Tibial nerve (tissue), 3 donors: ENCODE measurements at regions not wholly inside any gene's neighbourhood (a gene's known extent, or its start where the extent isn't known, plus 50 kb on each side); places are given as distances from the start of the nearest gene placed in this dataset.

Experiments used
- POLR2A ChIP-seq, 2 donors: fragments of 450-650 bp; IDR thresholded peaks; one replicate each; pipeline ENCODE4 v1.6.1; 2017; ENCODE audit warnings: antibody characterized with exemption in 2 of 2, mild to moderate bottlenecking in 2 of 2, moderate library complexity in 2 of 2
- TF ChIP-seq, protein P1 (sequence below), 5 experiments: fragments of 200-600 bp in 3 of 5; fragments of 450-650 bp in 2 of 5; sonication (generic) in 3 of 5; IDR thresholded peaks; one replicate each; pipeline ENCODE4 v1.5.1; 2016 to 2019; ENCODE audit warnings: antibody characterized with exemption in 5 of 5, mild to moderate bottlenecking in 3 of 5, moderate library complexity in 2 of 5

DNA sequence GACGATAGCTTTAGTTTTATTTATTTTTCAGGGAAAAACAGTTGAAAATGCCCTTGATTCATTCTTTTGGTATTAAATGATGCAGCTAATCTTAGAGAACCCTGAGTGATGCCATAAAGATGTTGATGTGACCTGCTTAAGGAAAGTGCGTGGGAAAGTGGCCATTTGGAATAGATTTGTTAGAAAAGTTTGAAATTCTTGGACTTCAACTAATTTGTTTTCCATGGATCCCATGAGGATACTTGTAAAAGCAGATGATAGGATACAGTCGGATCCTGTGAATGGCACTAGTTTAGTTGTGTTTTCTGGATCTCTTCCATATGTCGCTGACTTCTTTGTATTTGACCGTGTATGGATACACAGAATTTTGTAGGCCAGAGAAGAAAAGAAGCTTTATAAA, 69.0 kb downstream of the SEPTIN7 start:
- TF ChIP-seq POLR2A (IDR thresholded peaks at IDR 0.05) = no peak
- TF ChIP-seq, protein P1, sequence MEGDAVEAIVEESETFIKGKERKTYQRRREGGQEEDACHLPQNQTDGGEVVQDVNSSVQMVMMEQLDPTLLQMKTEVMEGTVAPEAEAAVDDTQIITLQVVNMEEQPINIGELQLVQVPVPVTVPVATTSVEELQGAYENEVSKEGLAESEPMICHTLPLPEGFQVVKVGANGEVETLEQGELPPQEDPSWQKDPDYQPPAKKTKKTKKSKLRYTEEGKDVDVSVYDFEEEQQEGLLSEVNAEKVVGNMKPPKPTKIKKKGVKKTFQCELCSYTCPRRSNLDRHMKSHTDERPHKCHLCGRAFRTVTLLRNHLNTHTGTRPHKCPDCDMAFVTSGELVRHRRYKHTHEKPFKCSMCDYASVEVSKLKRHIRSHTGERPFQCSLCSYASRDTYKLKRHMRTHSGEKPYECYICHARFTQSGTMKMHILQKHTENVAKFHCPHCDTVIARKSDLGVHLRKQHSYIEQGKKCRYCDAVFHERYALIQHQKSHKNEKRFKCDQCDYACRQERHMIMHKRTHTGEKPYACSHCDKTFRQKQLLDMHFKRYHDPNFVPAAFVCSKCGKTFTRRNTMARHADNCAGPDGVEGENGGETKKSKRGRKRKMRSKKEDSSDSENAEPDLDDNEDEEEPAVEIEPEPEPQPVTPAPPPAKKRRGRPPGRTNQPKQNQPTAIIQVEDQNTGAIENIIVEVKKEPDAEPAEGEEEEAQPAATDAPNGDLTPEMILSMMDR (IDR thresholded peaks at IDR 0.05) = no peak
